ENCODE measurements at regions not wholly inside any gene's neighbourhood (a gene's known extent, or its start where the extent isn't known, plus 50 kb on each side); places are given as distances from the start of the nearest gene placed in this dataset.

GRCh38 chr4:189364032-189364449, 576.6 kb upstream of the FRG1 start:
- no peaks in the 10 kb centered on the region for H3K36me3 ChIP-seq (ENCODE audit: control insufficient read depth, insufficient read depth, low read length)
- no TSS peak for BruUV-seq (replicated peaks)

GRCh38 chr4:189365451-189365850, 575.2 kb upstream of the FRG1 start:
- TF ChIP-seq POLR2AphosphoS5 (IDR thresholded peaks at IDR 0.05; ENCODE audit: low read depth, low read length) (no peak), TCF7L2 (IDR thresholded peaks at IDR 0.05; ENCODE audit: low read depth, low read length) (no peak)
- H3K27ac ChIP-seq (ENCODE audit: low read length), result no peak overlapping the region
- no peaks in the 10 kb centered on the region for H3K4me1 ChIP-seq (ENCODE audit: control insufficient read depth, insufficient read depth, low read length)
- POLR2A ChIA-PET, result no interaction called here
- intact Hi-C loops (cut with micrococcal nuclease; ENCODE audit: unreplicated experiment), result no loop called here
- H3K27me3 ChIP-seq (ENCODE audit: control insufficient read depth, insufficient read depth, low read length), result no peaks in the 10 kb centered on the region
- ATAC-seq (no peak), DNase-seq (ENCODE audit: low read depth, low spot score) (no peak)
- BruUV-seq (replicated peaks), result no TSS peak
- no peaks in the 10 kb centered on the region for H3K9me3 ChIP-seq (ENCODE audit: control insufficient read depth, insufficient read depth, low read depth, low read length)
- no peaks in the 10 kb centered on the region for H3K36me3 ChIP-seq (ENCODE audit: control insufficient read depth, insufficient read depth, low read length)
- CTCF ChIA-PET, result no interaction called here
- H3K4me3 ChIP-seq (ENCODE audit: low read depth in 2 of 2, low read length in 2 of 2), result no peak overlapping the region
- in situ Hi-C loops (cut with HindIII; ENCODE audit: low pct_unique_long_range_greater_than_20kb, low sequenced_read_pairs), result no loop called here

More at GRCh38 chr4:189364032-189364449, 576.6 kb upstream of the FRG1 start:
- no peaks in the 10 kb centered on the region for H3K9me3 ChIP-seq (ENCODE audit: control insufficient read depth, insufficient read depth, low read depth, low read length)
- ChIA-PET POLR2A (no interaction called here), CTCF (no interaction called here)
- no peaks in the 10 kb centered on the region for H3K27me3 ChIP-seq (ENCODE audit: control insufficient read depth, insufficient read depth, low read length)
- no peak overlapping the region for H3K27ac ChIP-seq (ENCODE audit: low read length)
- DNase-seq (ENCODE audit: low read depth, low spot score) (no peak), ATAC-seq (no peak)
- intact Hi-C loops (cut with micrococcal nuclease; ENCODE audit: unreplicated experiment) (no loop called here), in situ Hi-C loops (cut with HindIII; ENCODE audit: low pct_unique_long_range_greater_than_20kb, low sequenced_read_pairs) (no loop called here)
- H3K4me3 ChIP-seq (ENCODE audit: low read depth in 2 of 2, low read length in 2 of 2), result no peak overlapping the region
- TF ChIP-seq, protein P1, sequence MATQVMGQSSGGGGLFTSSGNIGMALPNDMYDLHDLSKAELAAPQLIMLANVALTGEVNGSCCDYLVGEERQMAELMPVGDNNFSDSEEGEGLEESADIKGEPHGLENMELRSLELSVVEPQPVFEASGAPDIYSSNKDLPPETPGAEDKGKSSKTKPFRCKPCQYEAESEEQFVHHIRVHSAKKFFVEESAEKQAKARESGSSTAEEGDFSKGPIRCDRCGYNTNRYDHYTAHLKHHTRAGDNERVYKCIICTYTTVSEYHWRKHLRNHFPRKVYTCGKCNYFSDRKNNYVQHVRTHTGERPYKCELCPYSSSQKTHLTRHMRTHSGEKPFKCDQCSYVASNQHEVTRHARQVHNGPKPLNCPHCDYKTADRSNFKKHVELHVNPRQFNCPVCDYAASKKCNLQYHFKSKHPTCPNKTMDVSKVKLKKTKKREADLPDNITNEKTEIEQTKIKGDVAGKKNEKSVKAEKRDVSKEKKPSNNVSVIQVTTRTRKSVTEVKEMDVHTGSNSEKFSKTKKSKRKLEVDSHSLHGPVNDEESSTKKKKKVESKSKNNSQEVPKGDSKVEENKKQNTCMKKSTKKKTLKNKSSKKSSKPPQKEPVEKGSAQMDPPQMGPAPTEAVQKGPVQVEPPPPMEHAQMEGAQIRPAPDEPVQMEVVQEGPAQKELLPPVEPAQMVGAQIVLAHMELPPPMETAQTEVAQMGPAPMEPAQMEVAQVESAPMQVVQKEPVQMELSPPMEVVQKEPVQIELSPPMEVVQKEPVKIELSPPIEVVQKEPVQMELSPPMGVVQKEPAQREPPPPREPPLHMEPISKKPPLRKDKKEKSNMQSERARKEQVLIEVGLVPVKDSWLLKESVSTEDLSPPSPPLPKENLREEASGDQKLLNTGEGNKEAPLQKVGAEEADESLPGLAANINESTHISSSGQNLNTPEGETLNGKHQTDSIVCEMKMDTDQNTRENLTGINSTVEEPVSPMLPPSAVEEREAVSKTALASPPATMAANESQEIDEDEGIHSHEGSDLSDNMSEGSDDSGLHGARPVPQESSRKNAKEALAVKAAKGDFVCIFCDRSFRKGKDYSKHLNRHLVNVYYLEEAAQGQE (IDR thresholded peaks at IDR 0.05; ENCODE audit: insufficient read depth in 1 of 2, low read depth in 2 of 2, low read length in 1 of 2), result no peak
- TF ChIP-seq, protein P2, sequence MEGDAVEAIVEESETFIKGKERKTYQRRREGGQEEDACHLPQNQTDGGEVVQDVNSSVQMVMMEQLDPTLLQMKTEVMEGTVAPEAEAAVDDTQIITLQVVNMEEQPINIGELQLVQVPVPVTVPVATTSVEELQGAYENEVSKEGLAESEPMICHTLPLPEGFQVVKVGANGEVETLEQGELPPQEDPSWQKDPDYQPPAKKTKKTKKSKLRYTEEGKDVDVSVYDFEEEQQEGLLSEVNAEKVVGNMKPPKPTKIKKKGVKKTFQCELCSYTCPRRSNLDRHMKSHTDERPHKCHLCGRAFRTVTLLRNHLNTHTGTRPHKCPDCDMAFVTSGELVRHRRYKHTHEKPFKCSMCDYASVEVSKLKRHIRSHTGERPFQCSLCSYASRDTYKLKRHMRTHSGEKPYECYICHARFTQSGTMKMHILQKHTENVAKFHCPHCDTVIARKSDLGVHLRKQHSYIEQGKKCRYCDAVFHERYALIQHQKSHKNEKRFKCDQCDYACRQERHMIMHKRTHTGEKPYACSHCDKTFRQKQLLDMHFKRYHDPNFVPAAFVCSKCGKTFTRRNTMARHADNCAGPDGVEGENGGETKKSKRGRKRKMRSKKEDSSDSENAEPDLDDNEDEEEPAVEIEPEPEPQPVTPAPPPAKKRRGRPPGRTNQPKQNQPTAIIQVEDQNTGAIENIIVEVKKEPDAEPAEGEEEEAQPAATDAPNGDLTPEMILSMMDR (IDR thresholded peaks at IDR 0.05), result no peak
- H3K4me1 ChIP-seq (ENCODE audit: control insufficient read depth, insufficient read depth, low read length), result no peaks in the 10 kb centered on the region

GRCh38 chr4:189367832-189368231, 572.8 kb upstream of the FRG1 start:
- no peaks in the 10 kb centered on the region for H3K36me3 ChIP-seq (ENCODE audit: control insufficient read depth, insufficient read depth, low read length)
- ChIA-PET CTCF (no interaction called here), POLR2A (no interaction called here)
- no peak overlapping the region for H3K27ac ChIP-seq (ENCODE audit: low read length)
- H3K4me3 ChIP-seq (ENCODE audit: low read depth in 2 of 2, low read length in 2 of 2), result no peak overlapping the region
- BruUV-seq (replicated peaks), result no TSS peak
- no peaks in the 10 kb centered on the region for H3K9me3 ChIP-seq (ENCODE audit: control insufficient read depth, insufficient read depth, low read depth, low read length)
- no peak for DNase-seq (ENCODE audit: low read depth, low spot score)
- TF ChIP-seq, protein P2 (IDR thresholded peaks at IDR 0.05), result no peak
- in situ Hi-C loops (cut with HindIII; ENCODE audit: low pct_unique_long_range_greater_than_20kb, low sequenced_read_pairs) (no loop called here), intact Hi-C loops (cut with micrococcal nuclease; ENCODE audit: unreplicated experiment) (no loop called here)
- no peaks in the 10 kb centered on the region for H3K27me3 ChIP-seq (ENCODE audit: control insufficient read depth, insufficient read depth, low read length)
- ATAC-seq, result no peak
- no peaks in the 10 kb centered on the region for H3K4me1 ChIP-seq (ENCODE audit: control insufficient read depth, insufficient read depth, low read length)
